SK-N-SH treated with all-trans-retinoic acid at 6 μM for 48 hours (cell line): ENCODE measurements at regions not wholly inside any gene's neighbourhood (a gene's known extent, or its start where the extent isn't known, plus 50 kb on each side); places are given as distances from the start of the nearest gene placed in this dataset.

Experiments used
- ATAC-seq: fragments of 200-7000 bp; cut with Tn5 transposase; 3 replicates; pipeline ENCODE4 v1.9.1; 2020; ENCODE audit warnings: mild to moderate bottlenecking, moderate library complexity
- ARNTL ChIP-seq: fragments of 450-650 bp; formaldehyde crosslinking; IDR thresholded peaks from 2 replicates; pipeline ENCODE4 v1.5.0; 2020; ENCODE audit warnings: low read depth, mild to moderate bottlenecking, moderate library complexity, borderline replicate concordance
- BACH2 ChIP-seq: fragments of 250-450 bp; sonication (Bioruptor Pico); IDR thresholded peaks from 2 replicates; pipeline ENCODE4 v1.9.0; 2021; ENCODE audit warnings: mild to moderate bottlenecking, borderline replicate concordance
- CREB5 ChIP-seq: fragments of 250-450 bp; sonication (Bioruptor Pico); IDR thresholded peaks from 2 replicates; pipeline ENCODE4 v1.5.1; 2020; ENCODE audit warnings: low read depth, mild to moderate bottlenecking, moderate library complexity
- CSDC2 ChIP-seq: fragments of 250-450 bp; sonication (Bioruptor Pico); IDR thresholded peaks from 2 replicates; pipeline ENCODE4 v1.5.0; 2020; ENCODE audit warnings: mild to moderate bottlenecking, moderate library complexity
- CSRNP3 ChIP-seq: fragments of 250-450 bp; sonication (Bioruptor Pico); IDR thresholded peaks from 2 replicates; pipeline ENCODE4 v1.5.1; 2021; ENCODE audit warnings: mild to moderate bottlenecking, moderate library complexity
- ESRRG ChIP-seq: fragments of 250-450 bp; sonication (Bioruptor Pico); IDR thresholded peaks from 2 replicates; pipeline ENCODE4 v1.6.1; 2021; ENCODE audit warnings: mild to moderate bottlenecking
- GLIS3 ChIP-seq: fragments of 250-450 bp; sonication (Bioruptor Pico); IDR thresholded peaks from 2 replicates; pipeline ENCODE4 v1.5.0; 2020; ENCODE audit warnings: mild to moderate bottlenecking, moderate library complexity
- ISL1 ChIP-seq: fragments of 250-450 bp; sonication (Bioruptor Pico); IDR thresholded peaks from 2 replicates; pipeline ENCODE4 v2.1.2; 2022; ENCODE audit warnings: mild to moderate bottlenecking, moderate library complexity
- OSR1 ChIP-seq: fragments of 250-450 bp; sonication (Bioruptor Pico); IDR thresholded peaks from 2 replicates; pipeline ENCODE4 v1.8.0; 2022; ENCODE audit warnings: moderate library complexity, mild to moderate bottlenecking, inconsistent platforms
- POU6F1 ChIP-seq: fragments of 250-450 bp; sonication (Bioruptor Pico); IDR thresholded peaks from 2 replicates; pipeline ENCODE4 v1.8.0; 2021; ENCODE audit warnings: low read depth, mild to moderate bottlenecking, moderate library complexity, borderline replicate concordance
- PPARA ChIP-seq: fragments of 250-450 bp; sonication (Bioruptor Pico); IDR thresholded peaks from 2 replicates; pipeline ENCODE4 v1.5.0; 2020; ENCODE audit warnings: mild to moderate bottlenecking, borderline replicate concordance
- RARB ChIP-seq: fragments of 250-450 bp; sonication (Bioruptor Pico); IDR thresholded peaks from 2 replicates; pipeline ENCODE4 v1.8.0; 2021; ENCODE audit warnings: mild to moderate bottlenecking, moderate library complexity
- TCF4 ChIP-seq: fragments of 250-450 bp; sonication (Bioruptor Pico); IDR thresholded peaks from 2 replicates; pipeline ENCODE4 v1.8.0; 2021; ENCODE audit warnings: mild to moderate bottlenecking, moderate library complexity, borderline replicate concordance
- TOX ChIP-seq: fragments of 250-450 bp; sonication (Bioruptor Pico); IDR thresholded peaks from 2 replicates; pipeline ENCODE4 v1.8.0; 2021; ENCODE audit warnings: mild to moderate bottlenecking, moderate library complexity, borderline replicate concordance
- ZFP3 ChIP-seq: fragments of 250-450 bp; sonication (Bioruptor Pico); IDR thresholded peaks from 2 replicates; pipeline ENCODE4 v1.5.0; 2020; ENCODE audit warnings: mild to moderate bottlenecking, moderate library complexity
- ZFP30 ChIP-seq: fragments of 450-650 bp; formaldehyde crosslinking; IDR thresholded peaks from 2 replicates; pipeline ENCODE4 v1.5.0; 2022; ENCODE audit warnings: mild to moderate bottlenecking, moderate library complexity
- ZNF565 ChIP-seq: fragments of 450-650 bp; formaldehyde crosslinking; conservative IDR thresholded peaks from 2 replicates; pipeline ENCODE4 v1.5.0; 2020; ENCODE audit warnings: low read depth, mild to moderate bottlenecking, moderate library complexity
- ZNF8 ChIP-seq: fragments of 450-650 bp; formaldehyde crosslinking; IDR thresholded peaks from 2 replicates; pipeline ENCODE4 v1.5.0; 2020; ENCODE audit warnings: mild to moderate bottlenecking, moderate library complexity

GRCh38 chr1:79374397-79374796 is 367.9 kb upstream of the ADGRL4 start:
- ATAC-seq, result no peak
- TF ChIP-seq ZFP30, result no peak
- TF ChIP-seq OSR1 (CRISPR knock-in tag), result no peak
- no peak for TF ChIP-seq ZNF8
- no peak for TF ChIP-seq GLIS3 (CRISPR knock-in tag)
- no peak for TF ChIP-seq ARNTL (CRISPR knock-in tag)

GRCh38 chr1:79373481-79374125 is 367.1 kb upstream of the ADGRL4 start:
- ATAC-seq, result no peak
- TF ChIP-seq RARB (CRISPR knock-in tag) (no peak), ZNF8 (no peak), ARNTL (CRISPR knock-in tag) (no peak), POU6F1 (CRISPR knock-in tag) (no peak)

GRCh38 chr1:79371802-79372201 is 365.3 kb upstream of the ADGRL4 start:
- TF ChIP-seq TCF4 (no peak), CSDC2 (CRISPR knock-in tag) (no peak), POU6F1 (CRISPR knock-in tag) (no peak), OSR1 (CRISPR knock-in tag) (no peak), CSRNP3 (CRISPR knock-in tag) (no peak), ZNF565 (CRISPR knock-in tag) (no peak), ISL1 (no peak), ESRRG (CRISPR knock-in tag) (no peak), BACH2 (CRISPR knock-in tag) (no peak)
- no peak for ATAC-seq

GRCh38 chr1:79369091-79369490 is 362.6 kb upstream of the ADGRL4 start:
- no peak for ATAC-seq
- TF ChIP-seq ZFP30 (no peak), PPARA (no peak), CSRNP3 (CRISPR knock-in tag) (no peak), CSDC2 (CRISPR knock-in tag) (no peak), ZFP3 (no peak), ZNF565 (CRISPR knock-in tag) (no peak), OSR1 (CRISPR knock-in tag) (no peak), CREB5 (CRISPR knock-in tag) (no peak), TOX (CRISPR knock-in tag) (no peak), POU6F1 (CRISPR knock-in tag) (no peak)
